Keratinocyte (primary cell): ENCODE measurements at regions not wholly inside any gene's neighbourhood (a gene's known extent, or its start where the extent isn't known, plus 50 kb on each side); places are given as distances from the start of the nearest gene placed in this dataset.

ENCODE experiments used
- EZH2 ChIP-seq: IDR thresholded peaks from one replicate; pipeline ENCODE4 v1.6.1; 2012; ENCODE audit warnings: inconsistent platforms, mild to moderate bottlenecking, low read length, moderate library complexity
- TF ChIP-seq, protein P1 (sequence below), 3 experiments: IDR thresholded peaks in 1 of 3; conservative IDR thresholded peaks in 1 of 3; optimal IDR thresholded peaks in 1 of 3; 2 replicates in 2 of 3; 3 replicates in 1 of 3; pipeline versions ENCODE3 to v1.5.1; 2011; ENCODE audit warnings: low read length in 3 of 3, mild to moderate bottlenecking in 3 of 3, moderate library complexity in 2 of 3, control low read depth in 1 of 3, inconsistent platforms in 1 of 3; ENCODE audit not compliant: insufficient read depth in 2 of 3; ENCODE audit errors: extremely low read depth in 1 of 3

DNA sequence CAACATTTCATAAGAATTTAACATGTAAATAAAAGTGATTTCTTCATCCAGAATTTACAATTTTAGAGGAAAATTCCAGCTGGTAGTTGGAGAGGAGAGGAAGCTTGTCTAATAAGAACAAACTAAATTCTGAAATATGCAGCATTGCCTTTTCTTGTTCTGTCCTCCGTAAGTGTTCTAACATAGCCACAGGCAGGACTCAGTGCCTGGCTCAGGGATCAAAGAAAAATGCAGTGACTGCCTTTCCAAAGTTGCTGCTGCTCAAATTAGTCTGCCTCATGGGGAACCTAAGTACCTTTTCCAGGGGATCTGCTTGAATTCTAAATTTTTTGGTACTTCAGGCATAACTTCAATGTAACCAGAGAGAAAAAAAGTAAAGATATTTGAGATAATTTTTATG, 713.0 kb upstream of the CADM2 start:
- TF ChIP-seq, protein P1, sequence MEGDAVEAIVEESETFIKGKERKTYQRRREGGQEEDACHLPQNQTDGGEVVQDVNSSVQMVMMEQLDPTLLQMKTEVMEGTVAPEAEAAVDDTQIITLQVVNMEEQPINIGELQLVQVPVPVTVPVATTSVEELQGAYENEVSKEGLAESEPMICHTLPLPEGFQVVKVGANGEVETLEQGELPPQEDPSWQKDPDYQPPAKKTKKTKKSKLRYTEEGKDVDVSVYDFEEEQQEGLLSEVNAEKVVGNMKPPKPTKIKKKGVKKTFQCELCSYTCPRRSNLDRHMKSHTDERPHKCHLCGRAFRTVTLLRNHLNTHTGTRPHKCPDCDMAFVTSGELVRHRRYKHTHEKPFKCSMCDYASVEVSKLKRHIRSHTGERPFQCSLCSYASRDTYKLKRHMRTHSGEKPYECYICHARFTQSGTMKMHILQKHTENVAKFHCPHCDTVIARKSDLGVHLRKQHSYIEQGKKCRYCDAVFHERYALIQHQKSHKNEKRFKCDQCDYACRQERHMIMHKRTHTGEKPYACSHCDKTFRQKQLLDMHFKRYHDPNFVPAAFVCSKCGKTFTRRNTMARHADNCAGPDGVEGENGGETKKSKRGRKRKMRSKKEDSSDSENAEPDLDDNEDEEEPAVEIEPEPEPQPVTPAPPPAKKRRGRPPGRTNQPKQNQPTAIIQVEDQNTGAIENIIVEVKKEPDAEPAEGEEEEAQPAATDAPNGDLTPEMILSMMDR (optimal IDR thresholded peaks at IDR 0.05 in 1 of 3, IDR thresholded peaks at IDR 0.05 in 1 of 3, conservative IDR thresholded peaks at IDR 0.05 in 1 of 3; ENCODE audit: extremely low read depth in 1 of 3, insufficient read depth in 2 of 3, low read length in 3 of 3) = no peak
- TF ChIP-seq EZH2 = no peak
